Endothelial cell of umbilical vein (primary cell): ENCODE measurements at regions not wholly inside any gene's neighbourhood (a gene's known extent, or its start where the extent isn't known, plus 50 kb on each side); places are given as distances from the start of the nearest gene placed in this dataset.

Experiments used
- BruUV-seq: library from RNA; stranded (reverse); fragments of 400-500 nt; replicated peaks from 2 replicates; lab custom pipeline; 2021; lab: Mats Ljungman, UMichigan
- CTCF ChIA-PET: fragments of 300-600, 350-600 bp; sonication (Branson Sonifier 250); formaldehyde crosslinking; loops from one replicate; lab custom pipeline; 2021; ENCODE audit warnings: antibody characterized with exemption, inconsistent platforms; lab: Charles Lee
- POLR2A ChIA-PET: fragments of 300-600, 350-600 bp; sonication (Branson Sonifier 250); formaldehyde crosslinking; loops from one replicate; lab custom pipeline; 2021; ENCODE audit warnings: antibody characterized with exemption, inconsistent platforms; lab: Charles Lee
- DNase-seq: peaks from one replicate; pipeline ENCODE4 v3.0.0-alpha.2; 2011; ENCODE audit warnings: low read depth, low spot score
- FAIRE-seq: peaks from 2 replicates; lab custom pipeline; 2011; peaks lifted over from hg19 to GRCh38; lab: Jason Lieb, UNC
- H2AFZ ChIP-seq: 2 replicates; pipeline ENCODE4 v1.6.0; 2012; ENCODE audit warnings: low read depth, low read length, control low read depth, inconsistent platforms
- H3K27ac ChIP-seq: 2 replicates; pipeline ENCODE4 v1.5.1; 2011; ENCODE audit warnings: low read depth, mild to moderate bottlenecking, control low read depth, low read length, moderate library complexity; ENCODE audit not compliant: insufficient read depth
- H3K27me3 ChIP-seq, 2 experiments: 2 replicates each; pipeline versions ENCODE4 v1.6.0 to v1.6.1; 2011; ENCODE audit warnings: low read length in 2 of 2, mixed read lengths in 1 of 2; ENCODE audit not compliant: control insufficient read depth in 2 of 2, insufficient read depth in 2 of 2
- H3K36me3 ChIP-seq, 2 experiments: 2 replicates in 1 of 2; 3 replicates in 1 of 2; pipeline ENCODE4 v1.5.1; 2011; ENCODE audit warnings: low read length in 2 of 2, mild to moderate bottlenecking in 1 of 2, moderate library complexity in 1 of 2; ENCODE audit not compliant: control insufficient read depth in 2 of 2, insufficient read depth in 2 of 2; ENCODE audit errors: extremely low read depth in 1 of 2
- H3K4me1 ChIP-seq: 3 replicates; pipeline ENCODE4 v1.5.1; 2011; ENCODE audit warnings: mild to moderate bottlenecking, low read length; ENCODE audit not compliant: control insufficient read depth, insufficient read depth; ENCODE audit errors: extremely low read depth
- H3K4me2 ChIP-seq: 2 replicates; pipeline ENCODE4 v1.6.1; 2011; ENCODE audit warnings: low read length, control low read depth, mixed read lengths; ENCODE audit not compliant: insufficient read depth
- H3K4me3 ChIP-seq, 3 experiments: fragments of 200-600 bp in 1 of 3; sonication (generic), shearing (Covaris generic) in 1 of 3; replicated peaks in 1 of 3; 2 replicates each; pipeline ENCODE4 v1.5.1; 2011 to 2016; ENCODE audit warnings: control low read depth in 3 of 3, low read length in 3 of 3, mild to moderate bottlenecking in 2 of 3, inconsistent platforms in 1 of 3, low read depth in 1 of 3, moderate library complexity in 1 of 3; ENCODE audit not compliant: insufficient read depth in 1 of 3
- H3K79me2 ChIP-seq: 2 replicates; pipeline ENCODE4 v1.6.0; 2012; ENCODE audit warnings: low read length, inconsistent platforms; ENCODE audit not compliant: control insufficient read depth, insufficient read depth
- H3K9ac ChIP-seq: replicated peaks from 2 replicates; pipeline ENCODE3; 2011; ENCODE audit warnings: low read length, control low read depth; ENCODE audit not compliant: insufficient read depth; ENCODE audit errors: extremely low read depth
- H3K9me1 ChIP-seq: replicated peaks from 3 replicates; pipeline ENCODE4 v1.6.0; 2011; ENCODE audit warnings: mild to moderate bottlenecking, low read length; ENCODE audit not compliant: control insufficient read depth, insufficient read depth; ENCODE audit errors: extremely low read depth
- H3K9me3 ChIP-seq: replicated peaks from 2 replicates; pipeline ENCODE4 v1.5.1; 2012; ENCODE audit warnings: low read length, inconsistent platforms; ENCODE audit not compliant: control insufficient read depth, insufficient read depth
- H4K20me1 ChIP-seq: replicated peaks from 2 replicates; pipeline ENCODE3; 2011; ENCODE audit warnings: mild to moderate bottlenecking, low read length; ENCODE audit not compliant: control insufficient read depth, insufficient read depth; ENCODE audit errors: extremely low read depth
- CTCF ChIP-seq, 2 donors: IDR thresholded peaks; 1 replicate in 1 of 2; 2 replicates in 1 of 2; pipeline ENCODE4 v1.5.1; 2011; ENCODE audit warnings: low read length in 2 of 2, mild to moderate bottlenecking in 2 of 2, moderate library complexity in 2 of 2, control low read depth in 1 of 2, inconsistent platforms in 1 of 2, low read depth in 1 of 2; ENCODE audit not compliant: insufficient read depth in 1 of 2; ENCODE audit errors: extremely low read depth in 1 of 2
- EZH2 ChIP-seq: IDR thresholded peaks from 2 replicates; pipeline ENCODE4 v1.6.1; 2012; ENCODE audit warnings: borderline replicate concordance, low read depth, mild to moderate bottlenecking, moderate library complexity, low read length, inconsistent platforms; ENCODE audit not compliant: severe bottlenecking
- FOS ChIP-seq: IDR thresholded peaks from 2 replicates; pipeline ENCODE4 v1.6.1; 2011; ENCODE audit warnings: mild to moderate bottlenecking, low read length, moderate library complexity, borderline replicate concordance; ENCODE audit not compliant: insufficient read depth
- GATA2 ChIP-seq: IDR thresholded peaks from 2 replicates; pipeline ENCODE4 v1.7.0; 2011; ENCODE audit warnings: low read depth, mild to moderate bottlenecking, moderate library complexity, mixed read lengths, low read length; ENCODE audit not compliant: insufficient read length, insufficient read depth
- JUN ChIP-seq: IDR thresholded peaks from 2 replicates; pipeline ENCODE4 v1.6.1; 2011; ENCODE audit warnings: borderline replicate concordance, low read depth; ENCODE audit not compliant: insufficient read length, insufficient read depth
- MAX ChIP-seq: IDR thresholded peaks from 2 replicates; pipeline ENCODE4 v1.6.1; 2011; ENCODE audit not compliant: insufficient read depth, insufficient read length
- MYC ChIP-seq: IDR thresholded peaks from one replicate; pipeline ENCODE4 v1.6.1; 2011; ENCODE audit warnings: mild to moderate bottlenecking, low read depth, low read length
- POLR2A ChIP-seq: IDR thresholded peaks from 2 replicates; pipeline ENCODE4 v1.6.1; 2012; ENCODE audit warnings: low read depth, mild to moderate bottlenecking, control low read depth, low read length
- POLR2AphosphoS5 ChIP-seq: IDR thresholded peaks from 2 replicates; pipeline ENCODE4 v1.6.1; 2012; ENCODE audit warnings: low read depth, mild to moderate bottlenecking, control low read depth, low read length, moderate library complexity; ENCODE audit not compliant: insufficient read depth
- dilution Hi-C: fragments of 300-500 bp; cut with MboI; formaldehyde crosslinking; loops from one replicate; pipeline ENCODE4 v1.15.0; 2019; ENCODE audit warnings: low sequenced_read_pairs; ENCODE audit not compliant: extremely low pct_ligation_motif_present
- intact Hi-C: fragments of 100-400 bp; cut with micrococcal nuclease; formaldehyde crosslinking; loops from one replicate; pipeline ENCODE4 v1.10.0; 2022

GRCh38 chr6:131450861-131451260 is 122.2 kb upstream of the ARG1 start:
- H3K4me3 ChIP-seq: no peak overlapping the region
- dilution Hi-C loops (no loop called here), intact Hi-C loops (no loop called here)
- no peak overlapping the region for H2AFZ ChIP-seq
- H3K27ac ChIP-seq: no peak overlapping the region
- TF ChIP-seq EZH2: no peak
- no peak for TF ChIP-seq POLR2AphosphoS5
- TF ChIP-seq MAX: no peak
- TF ChIP-seq FOS: no peak
- TF ChIP-seq CTCF (IDR thresholded peaks at IDR 0.05; ENCODE audit: extremely low read depth in 1 of 2, insufficient read depth in 1 of 2, low read depth in 1 of 2, low read length in 2 of 2): no peak
- TF ChIP-seq POLR2A: no peak
- TF ChIP-seq MYC: no peak
- no peak for TF ChIP-seq GATA2
- TF ChIP-seq JUN: no peak
- H3K4me2 ChIP-seq: no peak overlapping the region
- H3K27me3 ChIP-seq: no peaks in the 10 kb centered on the region
- H3K9ac ChIP-seq: no peak overlapping the region
- no peaks in the 10 kb centered on the region for H3K9me3 ChIP-seq
- no peaks in the 10 kb centered on the region for H3K36me3 ChIP-seq
- ChIA-PET POLR2A (no interaction called here), CTCF (no interaction called here)
- H3K4me1 ChIP-seq: no peaks in the 10 kb centered on the region
- H4K20me1 ChIP-seq: no peaks in the 10 kb centered on the region
- no peaks in the 10 kb centered on the region for H3K79me2 ChIP-seq
- H3K9me1 ChIP-seq: no peaks in the 10 kb centered on the region
- FAIRE-seq (no peak), DNase-seq (no peak)
- BruUV-seq: no TSS peak
